Neural cell (in vitro differentiated cells): ENCODE measurements at regions not wholly inside any gene's neighbourhood (a gene's known extent, or its start where the extent isn't known, plus 50 kb on each side); places are given as distances from the start of the nearest gene placed in this dataset.

ENCODE experiments used
- CTCF ChIP-seq: fragments of 450-650 bp; IDR thresholded peaks from 2 replicates; pipeline ENCODE4 v1.5.1; 2014; ENCODE audit warnings: antibody characterized with exemption, mild to moderate bottlenecking, moderate library complexity; ENCODE audit not compliant: poor library complexity, severe bottlenecking
- RAD21 ChIP-seq: fragments of 450-650 bp; conservative IDR thresholded peaks from 2 replicates; pipeline ENCODE4 v1.6.1; 2014; ENCODE audit warnings: antibody characterized with exemption, mild to moderate bottlenecking, moderate library complexity
- TAF1 ChIP-seq: IDR thresholded peaks from 2 replicates; pipeline ENCODE4 v1.6.1; 2012; ENCODE audit warnings: low read depth

DNA sequence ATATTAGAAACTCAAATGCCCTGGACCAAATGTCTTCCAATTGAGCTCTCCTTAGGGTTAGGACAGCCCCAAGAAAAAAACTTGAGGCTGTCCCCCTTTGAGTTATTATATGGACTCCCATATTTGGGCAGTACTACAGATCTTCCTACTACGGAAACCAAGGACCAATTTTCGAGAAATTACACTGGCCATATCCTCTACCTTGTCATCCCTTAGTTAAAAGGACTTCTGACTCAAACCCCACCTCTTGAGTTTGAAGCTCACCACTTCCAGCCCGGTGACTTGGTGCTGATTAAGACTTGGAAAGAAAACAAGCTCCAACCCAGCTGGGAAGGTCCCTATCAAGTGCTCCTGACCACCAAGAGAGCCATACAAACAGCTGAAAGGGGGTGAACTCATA lies 497.0 kb upstream of the GRAMD2B start:
- TF ChIP-seq TAF1 (no peak), CTCF (no peak), RAD21 (no peak)
